HUES48 (cell line): ENCODE measurements at regions not wholly inside any gene's neighbourhood (a gene's known extent, or its start where the extent isn't known, plus 50 kb on each side); places are given as distances from the start of the nearest gene placed in this dataset.

ENCODE experiments used
- H3K27ac ChIP-seq: one replicate; pipeline ENCODE4 v1.7.0; 2013; ENCODE audit warnings: low read depth, low read length, inconsistent platforms
- H3K27me3 ChIP-seq: 2 replicates; pipeline ENCODE4 v1.6.1; 2013; ENCODE audit warnings: mild to moderate bottlenecking, low read length; ENCODE audit not compliant: control insufficient read depth, insufficient read depth
- H3K36me3 ChIP-seq: 2 replicates; pipeline ENCODE4 v1.6.1; 2013; ENCODE audit warnings: low read length; ENCODE audit not compliant: control insufficient read depth, insufficient read depth
- H3K4me1 ChIP-seq: 2 replicates; pipeline ENCODE4 v1.6.1; 2013; ENCODE audit warnings: mild to moderate bottlenecking, low read length; ENCODE audit not compliant: control insufficient read depth, insufficient read depth
- H3K4me3 ChIP-seq: 2 replicates; pipeline ENCODE4 v1.5.1; 2013; ENCODE audit warnings: mild to moderate bottlenecking, low read depth, low read length
- H3K9ac ChIP-seq: 2 replicates; pipeline ENCODE4 v1.6.1; 2013; ENCODE audit warnings: mild to moderate bottlenecking, low read depth, low read length, moderate library complexity
- H3K9me3 ChIP-seq: 2 replicates; pipeline ENCODE4 v1.6.1; 2013; ENCODE audit warnings: low read length; ENCODE audit not compliant: control insufficient read depth, insufficient read depth

DNA sequence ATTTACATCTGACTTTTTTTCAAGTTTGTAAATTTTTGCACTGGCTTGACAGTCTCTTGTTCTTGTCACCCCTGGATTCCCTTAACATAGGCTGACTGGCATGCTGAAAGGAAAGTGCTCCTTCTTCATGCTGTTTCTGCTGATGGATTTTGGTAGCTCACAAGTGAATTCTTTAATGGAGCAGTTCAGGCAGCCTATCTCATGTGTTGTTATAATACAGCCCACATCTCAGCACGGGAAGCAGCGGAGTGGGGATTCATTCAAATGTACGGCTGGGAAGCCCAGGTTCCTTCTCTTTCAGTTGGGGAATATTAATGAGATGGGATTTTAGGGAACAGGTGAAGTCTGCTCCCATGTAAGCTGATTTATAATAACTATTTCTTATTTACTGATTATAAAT is 142.8 kb downstream of the CD8B2 start:
- Histone ChIP-seq H3K27ac (no peak overlapping the region), H3K27me3 (no peaks in the 10 kb centered on the region; the same call in 1 of the 2 replicates), H3K9me3 (peaks cover 15% of the 10 kb centered on the region), H3K4me1 (no peaks in the 10 kb centered on the region), H3K9ac (no peak overlapping the region), H3K36me3 (no peaks in the 10 kb centered on the region), H3K4me3 (no peak overlapping the region)

DNA sequence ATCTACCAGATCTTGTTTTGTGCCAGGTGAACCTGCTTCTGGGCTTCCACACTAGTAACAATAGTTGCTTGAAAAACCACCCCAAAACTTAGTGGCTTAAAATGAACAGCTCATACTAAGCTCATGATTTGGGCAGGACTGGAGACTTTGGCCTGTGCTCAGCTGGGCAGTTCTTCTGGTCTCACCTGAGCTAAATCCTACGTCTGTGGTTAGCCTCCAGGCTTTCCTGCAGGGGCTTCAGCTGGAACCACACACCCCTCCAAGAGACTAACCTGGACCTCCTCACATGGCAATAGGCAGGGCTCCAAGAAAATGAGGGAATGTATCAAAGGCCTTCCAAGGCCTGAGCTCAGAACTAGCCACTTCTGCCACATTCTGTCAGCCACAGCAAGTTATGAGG is 144.1 kb downstream of the CD8B2 start:
- Histone ChIP-seq H3K36me3 (no peaks in the 10 kb centered on the region), H3K4me3 (no peak overlapping the region), H3K27me3 (no peaks in the 10 kb centered on the region)

DNA sequence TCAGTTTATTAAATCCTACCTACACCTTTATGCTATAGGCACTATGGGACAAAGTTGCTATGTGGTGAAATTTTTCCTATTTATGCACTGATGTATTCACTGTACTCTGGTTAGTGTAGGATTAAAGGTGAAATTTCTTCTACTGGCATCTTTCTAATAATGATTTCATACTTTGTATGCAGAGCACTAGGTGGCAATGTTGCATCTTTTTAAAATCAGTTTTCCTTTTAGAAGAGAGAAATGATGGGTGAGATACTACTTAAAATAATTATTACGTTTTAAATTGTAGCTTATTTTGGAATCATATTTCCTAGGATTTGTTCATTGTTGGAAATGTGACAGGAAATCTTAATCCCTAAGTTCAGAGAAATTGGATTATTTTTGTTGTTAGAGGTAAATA is 150.9 kb downstream of the CD8B2 start:
- H3K36me3 ChIP-seq, result no peaks in the 10 kb centered on the region
- no peaks in the 10 kb centered on the region for H3K27me3 ChIP-seq
- no peaks in the 10 kb centered on the region for H3K4me1 ChIP-seq
- no peaks in the 10 kb centered on the region for H3K9me3 ChIP-seq
- H3K9ac ChIP-seq, result no peak overlapping the region
- H3K4me3 ChIP-seq, result no peak overlapping the region
- no peak overlapping the region for H3K27ac ChIP-seq

More for the DNA sequence above, 144.1 kb downstream of the CD8B2 start:
- Histone ChIP-seq H3K4me1 (no peaks in the 10 kb centered on the region), H3K27ac (no peak overlapping the region), H3K9me3 (peaks cover 15% of the 10 kb centered on the region), H3K9ac (no peak overlapping the region)

DNA sequence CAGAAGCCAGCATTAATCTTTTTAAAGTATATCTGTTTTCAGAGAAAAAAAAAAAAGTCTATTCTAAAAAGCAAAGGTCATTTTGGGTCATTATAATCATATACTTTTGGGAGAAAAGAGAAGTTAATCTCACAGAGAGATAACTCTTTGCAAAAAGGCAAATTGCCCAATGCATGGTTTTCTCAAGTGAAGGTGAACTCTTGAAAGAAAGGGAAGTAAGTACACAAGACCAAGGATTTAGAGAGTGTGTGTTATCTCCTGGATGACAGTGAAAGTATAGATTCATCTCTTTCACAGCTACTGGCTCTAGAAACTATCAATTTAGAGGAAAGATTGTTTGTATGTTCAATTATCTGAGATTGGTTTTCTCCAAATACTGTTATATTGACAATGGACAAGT is 151.4 kb downstream of the CD8B2 start:
- no peak overlapping the region for H3K9ac ChIP-seq
- no peaks in the 10 kb centered on the region for H3K36me3 ChIP-seq
- no peaks in the 10 kb centered on the region for H3K9me3 ChIP-seq
- H3K27ac ChIP-seq, result no peak overlapping the region
- no peaks in the 10 kb centered on the region for H3K4me1 ChIP-seq
- no peaks in the 10 kb centered on the region for H3K27me3 ChIP-seq
- H3K4me3 ChIP-seq, result no peak overlapping the region

DNA sequence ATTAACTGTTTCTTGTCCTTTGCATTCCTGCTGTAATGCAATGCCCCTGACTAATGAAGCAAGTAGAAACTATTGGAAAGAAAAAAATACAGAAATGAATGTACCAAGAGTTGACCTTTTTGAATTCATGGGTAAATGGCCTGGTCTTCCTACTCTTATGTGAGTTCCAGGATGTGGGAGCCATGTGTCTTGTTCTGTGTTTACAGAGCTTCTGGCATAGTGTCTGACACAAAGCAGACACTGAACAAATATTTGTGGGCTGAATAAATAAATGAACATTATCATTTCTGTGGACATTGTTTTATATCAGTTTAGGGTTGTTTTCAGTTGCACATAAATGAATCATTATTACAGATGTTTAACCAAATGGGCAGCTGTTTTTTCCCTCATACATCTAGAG is 155.5 kb downstream of the CD8B2 start:
- no peaks in the 10 kb centered on the region for H3K9me3 ChIP-seq
- no peaks in the 10 kb centered on the region for H3K36me3 ChIP-seq
- H3K4me3 ChIP-seq, result no peak overlapping the region
- H3K9ac ChIP-seq, result no peak overlapping the region
- no peaks in the 10 kb centered on the region for H3K27me3 ChIP-seq
- no peaks in the 10 kb centered on the region for H3K4me1 ChIP-seq
- no peak overlapping the region for H3K27ac ChIP-seq

DNA sequence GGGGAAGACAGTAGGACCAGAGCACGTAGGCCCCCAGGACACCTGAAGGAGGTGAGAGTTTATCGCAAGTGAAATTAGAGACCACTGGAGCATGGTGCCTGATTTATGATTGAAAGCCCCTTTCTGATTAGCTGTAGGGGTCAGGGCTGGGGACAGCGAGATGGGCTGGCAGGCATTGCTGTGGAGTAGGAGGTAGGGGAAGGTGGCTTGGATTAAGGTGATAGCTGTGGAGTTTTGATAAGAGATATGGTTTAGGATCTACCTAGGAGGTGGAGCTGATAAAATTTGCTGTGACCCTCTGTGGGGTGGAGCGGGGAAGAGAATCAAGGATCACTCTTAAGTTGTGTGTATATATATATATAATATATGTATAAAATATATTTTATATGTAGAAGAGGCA is 157.5 kb downstream of the CD8B2 start:
- Histone ChIP-seq H3K4me3 (no peak overlapping the region), H3K27me3 (no peaks in the 10 kb centered on the region), H3K9ac (no peak overlapping the region), H3K9me3 (no peaks in the 10 kb centered on the region), H3K27ac (no peak overlapping the region), H3K4me1 (no peaks in the 10 kb centered on the region), H3K36me3 (no peaks in the 10 kb centered on the region)

DNA sequence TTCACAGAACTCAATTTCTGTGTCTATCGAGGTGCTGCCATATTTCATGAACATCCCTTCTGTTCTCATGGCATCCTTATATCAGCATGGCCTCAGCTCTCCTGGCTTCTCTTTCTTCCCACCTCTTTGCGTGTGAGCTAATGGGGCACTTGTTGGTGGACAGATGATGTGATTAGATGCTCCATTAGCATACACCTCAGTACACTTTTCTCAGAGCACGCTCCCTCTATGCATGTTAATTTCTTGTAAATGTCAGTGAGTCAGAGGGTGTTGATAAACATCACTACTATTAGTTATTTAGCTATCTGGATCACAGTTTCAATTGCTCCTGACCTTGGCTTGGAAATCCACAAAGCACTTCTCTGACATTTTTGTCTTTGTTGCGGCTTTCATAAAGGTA is 159.4 kb downstream of the CD8B2 start:
- no peaks in the 10 kb centered on the region for H3K9me3 ChIP-seq
- no peaks in the 10 kb centered on the region for H3K36me3 ChIP-seq
- H3K4me3 ChIP-seq, result no peak overlapping the region
- H3K27me3 ChIP-seq, result no peaks in the 10 kb centered on the region
- H3K27ac ChIP-seq, result no peak overlapping the region
- no peaks in the 10 kb centered on the region for H3K4me1 ChIP-seq
- H3K9ac ChIP-seq, result no peak overlapping the region

DNA sequence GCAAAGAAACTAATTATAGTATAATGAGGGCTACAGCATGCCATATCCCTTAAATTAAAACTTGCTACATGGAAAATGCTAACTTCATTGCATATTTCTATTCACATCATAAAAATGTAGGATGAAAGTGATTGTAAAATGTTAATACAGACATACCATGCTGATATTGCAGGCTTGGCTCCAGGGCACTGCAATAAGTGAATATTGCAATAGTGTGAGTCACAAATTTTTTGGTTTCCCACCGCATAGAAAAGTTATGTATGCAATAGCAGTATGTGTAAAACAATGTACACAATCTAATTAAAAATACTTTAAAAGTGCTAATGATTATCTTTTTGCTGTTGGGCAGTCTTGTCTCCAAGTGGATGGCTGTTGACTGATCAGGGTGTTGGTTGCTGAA is 162.1 kb downstream of the CD8B2 start:
- Histone ChIP-seq H3K36me3 (no peaks in the 10 kb centered on the region), H3K4me3 (no peak overlapping the region), H3K9me3 (no peaks in the 10 kb centered on the region), H3K27me3 (no peaks in the 10 kb centered on the region), H3K27ac (no peak overlapping the region), H3K9ac (no peak overlapping the region), H3K4me1 (no peaks in the 10 kb centered on the region)

DNA sequence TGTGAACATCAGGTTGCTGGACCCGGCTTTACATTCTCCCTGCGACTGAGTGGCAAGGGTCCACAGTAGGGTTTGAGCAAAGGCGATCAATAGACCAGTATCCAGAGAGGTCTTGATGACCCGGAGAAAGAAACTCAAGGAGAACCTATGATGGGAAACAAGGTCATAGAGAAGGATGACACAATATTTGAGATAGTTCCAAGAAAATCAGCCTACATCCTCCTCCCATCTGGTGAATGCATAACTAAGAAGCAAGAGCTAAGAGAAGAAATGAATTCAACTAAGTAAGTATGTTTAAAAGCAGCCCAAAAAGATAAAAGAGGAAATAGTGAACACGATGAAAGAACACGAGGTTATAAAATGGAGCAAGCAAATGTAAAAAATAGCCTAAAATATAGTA is 166.3 kb downstream of the CD8B2 start:
- Histone ChIP-seq H3K27ac (no peak overlapping the region), H3K9me3 (no peaks in the 10 kb centered on the region)

DNA sequence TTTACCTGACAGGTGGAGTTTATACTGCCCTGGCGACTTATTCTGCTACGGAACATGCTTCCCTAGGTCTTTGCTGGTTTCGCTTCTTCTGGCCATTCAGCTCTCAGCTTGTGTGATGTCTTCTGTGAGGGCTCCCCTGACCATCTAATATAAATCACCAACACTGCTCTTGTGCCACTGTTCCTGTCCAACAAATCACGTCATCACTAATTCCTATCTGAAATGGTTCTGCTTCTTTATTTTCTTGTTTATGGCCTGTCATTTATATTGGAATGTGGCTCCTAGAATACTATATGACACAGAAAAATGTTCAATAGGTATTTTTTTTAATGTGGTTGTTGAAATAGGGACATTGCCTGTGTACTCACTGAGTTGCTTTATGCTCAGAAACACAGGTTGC is 171.5 kb downstream of the CD8B2 start:
- H3K9ac ChIP-seq, result no peak overlapping the region
- H3K9me3 ChIP-seq, result peaks cover 2% of the 10 kb centered on the region; the same call in 1 of the 2 replicates
- H3K4me3 ChIP-seq, result no peak overlapping the region
- no peaks in the 10 kb centered on the region for H3K27me3 ChIP-seq
- H3K36me3 ChIP-seq, result no peaks in the 10 kb centered on the region
- no peaks in the 10 kb centered on the region for H3K4me1 ChIP-seq
- H3K27ac ChIP-seq, result no peak overlapping the region

More for the DNA sequence above, 166.3 kb downstream of the CD8B2 start:
- Histone ChIP-seq H3K4me3 (no peak overlapping the region), H3K36me3 (no peaks in the 10 kb centered on the region), H3K27me3 (no peaks in the 10 kb centered on the region), H3K4me1 (no peaks in the 10 kb centered on the region), H3K9ac (no peak overlapping the region)

DNA sequence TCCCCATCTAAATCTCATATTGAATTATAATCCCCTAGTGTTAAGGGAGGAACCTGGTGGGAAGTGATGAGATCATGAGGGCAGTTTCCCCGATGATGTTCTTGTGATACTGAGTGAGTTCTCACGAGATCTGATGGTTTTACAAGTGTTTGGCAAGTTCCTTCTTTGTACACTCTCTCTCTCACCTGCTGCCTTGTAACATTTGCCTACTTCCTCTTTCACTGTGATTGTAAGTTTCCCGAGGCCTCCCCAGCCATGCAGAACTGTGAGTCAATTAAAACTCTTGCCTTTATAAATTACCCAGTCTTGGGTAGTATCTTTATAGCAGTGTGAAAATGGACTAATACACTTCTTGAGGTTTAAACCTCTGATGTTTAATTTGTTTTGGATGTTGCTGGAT is 177.5 kb downstream of the CD8B2 start:
- Histone ChIP-seq H3K4me3 (no peak overlapping the region), H3K9ac (no peak overlapping the region), H3K27me3 (no peaks in the 10 kb centered on the region), H3K9me3 (peaks cover 28% of the 10 kb centered on the region), H3K4me1 (no peaks in the 10 kb centered on the region), H3K27ac (no peak overlapping the region), H3K36me3 (no peaks in the 10 kb centered on the region)

DNA sequence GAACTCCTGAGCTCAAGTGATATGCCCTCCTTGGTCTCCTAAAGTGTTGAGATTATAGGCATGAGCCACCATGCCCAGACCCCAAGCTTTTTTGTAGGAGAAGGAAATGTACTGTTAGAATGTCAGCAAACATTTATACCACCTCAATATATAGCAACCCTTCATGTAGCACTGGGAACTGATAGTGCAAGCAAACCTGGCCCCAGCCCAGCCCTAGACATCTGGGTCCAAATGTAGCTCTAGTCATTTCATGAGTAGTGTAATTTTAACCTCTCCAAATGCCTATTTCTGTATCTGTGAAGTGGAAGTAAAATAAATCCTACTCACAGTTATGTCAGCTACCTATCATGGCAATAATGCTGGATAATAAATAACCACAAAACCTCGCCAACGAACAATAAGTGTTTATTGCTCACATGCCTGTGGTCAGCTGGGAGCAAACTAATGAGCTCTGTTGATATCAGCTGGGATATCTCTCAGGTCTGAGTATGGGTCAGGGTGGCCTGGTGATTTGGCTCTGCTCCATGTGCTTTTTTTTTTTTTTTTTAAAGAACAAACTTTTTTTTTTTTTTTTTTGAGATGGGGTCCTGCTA is 180.4 kb downstream of the CD8B2 start:
- H3K4me3 ChIP-seq, result no peak overlapping the region
- H3K4me1 ChIP-seq, result no peaks in the 10 kb centered on the region
- peaks cover 45% of the 10 kb centered on the region for H3K9me3 ChIP-seq
- H3K9ac ChIP-seq, result no peak overlapping the region
- no peak overlapping the region for H3K27ac ChIP-seq
- no peaks in the 10 kb centered on the region for H3K36me3 ChIP-seq
- H3K27me3 ChIP-seq, result no peaks in the 10 kb centered on the region
